ENCODE measurements at regions not wholly inside any gene's neighbourhood (a gene's known extent, or its start where the extent isn't known, plus 50 kb on each side); places are given as distances from the start of the nearest gene placed in this dataset.

DNA sequence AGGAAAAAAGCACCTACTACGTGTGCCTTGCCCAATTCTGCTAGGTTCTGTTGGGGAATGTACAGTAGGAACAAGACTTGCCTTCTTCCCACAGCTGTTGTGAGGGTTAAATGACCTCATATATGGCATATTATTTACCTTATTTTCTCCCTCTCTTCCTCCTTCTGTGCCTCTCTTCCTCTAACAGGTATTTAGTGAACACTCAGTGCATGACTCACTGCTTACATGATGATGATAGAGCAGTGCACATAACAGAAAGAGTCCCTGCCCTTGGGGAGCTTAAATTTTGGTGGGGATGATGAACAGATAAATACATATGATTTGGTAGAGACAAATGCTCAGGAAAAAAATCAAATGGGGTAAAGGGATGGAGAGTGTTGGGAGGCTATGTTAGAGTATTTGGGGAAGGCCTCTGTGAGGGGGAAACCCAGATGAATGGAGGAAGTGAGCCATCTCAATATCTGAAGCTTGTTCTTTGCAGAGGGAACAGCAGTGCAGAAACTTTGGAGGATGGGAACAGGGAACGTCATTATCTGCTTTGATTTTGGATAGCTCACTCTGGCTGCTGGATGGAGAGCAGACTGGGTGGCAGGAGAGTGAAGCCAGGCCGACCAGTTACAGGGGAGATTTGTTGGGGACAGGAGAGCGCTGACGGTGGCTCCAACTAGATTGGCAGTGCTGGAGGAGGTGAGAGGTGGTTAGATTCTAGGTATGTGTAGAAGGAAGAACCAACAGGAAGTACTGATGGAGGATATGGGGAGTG is 95.5 kb upstream of the TENM4 start:
- TF ChIP-seq POLR2A (IDR thresholded peaks at IDR 0.05; ENCODE audit: low read length) (no peak), GATA1 (IDR thresholded peaks at IDR 0.05; ENCODE audit: low read depth, low read length) (no peak)
